HepG2 (cell line): ENCODE measurements at regions not wholly inside any gene's neighbourhood (a gene's known extent, or its start where the extent isn't known, plus 50 kb on each side); places are given as distances from the start of the nearest gene placed in this dataset.
A peak's percentile ranks its signal among the peaks of the same experiment; 100 is the strongest.

Experiments used
- ATAC-seq: fragments of 200-7000 bp; cut with Tn5 transposase; 3 replicates; pipeline ENCODE4 v1.9.1; 2020; ENCODE audit warnings: mild to moderate bottlenecking, moderate library complexity
- BruUV-seq: library from RNA; stranded (reverse); fragments of 400-500 nt; replicated peaks from 2 replicates; lab custom pipeline; 2021; lab: Mats Ljungman, UMichigan
- CTCF ChIA-PET: fragments of 300-600 bp; formaldehyde crosslinking; extraction: SDS; loops from one replicate; lab custom pipeline; 2021; ENCODE audit warnings: low total read pairs, inconsistent platforms, low intra/inter-chr PET ratio; lab: Yijun Ruan, JAX
- POLR2A ChIA-PET: fragments of 350-600 bp; sonication (Branson Sonifier 250); formaldehyde crosslinking; loops from one replicate; lab custom pipeline; 2020; ENCODE audit warnings: antibody characterized with exemption, inconsistent platforms; lab: Yijun Ruan, JAX
- DNase-seq: peaks from one replicate; pipeline ENCODE4 v3.0.0-alpha.2; 2015; ENCODE audit warnings: low spot score
- FAIRE-seq: peaks from 3 replicates; lab custom pipeline; 2011; peaks lifted over from hg19 to GRCh38; lab: Jason Lieb, UNC
- H2AFZ ChIP-seq: one replicate; pipeline ENCODE4 v1.6.1; 2011; ENCODE audit warnings: low read length, inconsistent platforms
- H3K27ac ChIP-seq: fragments of 300-600 bp; 3 replicates; pipeline ENCODE4 v1.8.0; 2011; ENCODE audit warnings: mixed run types, mild to moderate bottlenecking, mixed read lengths, low read length, inconsistent platforms; ENCODE audit not compliant: insufficient read depth; ENCODE audit errors: extremely low read length
- H3K27me3 ChIP-seq, 2 experiments: fragments of 200-600 bp in 1 of 2; 2 replicates in 1 of 2; 3 replicates in 1 of 2; pipeline versions ENCODE4 v1.6.0 to v1.8.0; 2011; ENCODE audit warnings: low read length in 2 of 2, mild to moderate bottlenecking in 2 of 2, moderate library complexity in 2 of 2, inconsistent platforms in 1 of 2; ENCODE audit not compliant: insufficient read depth in 2 of 2, control insufficient read depth in 1 of 2
- H3K36me3 ChIP-seq, 2 experiments: fragments of 200-600 bp in 1 of 2; replicated peaks in 1 of 2; 2 replicates in 1 of 2; 3 replicates in 1 of 2; pipeline versions ENCODE4 v1.5.1 to v1.8.0; 2011; ENCODE audit warnings: low read length in 2 of 2, inconsistent platforms in 1 of 2; ENCODE audit not compliant: insufficient read depth in 2 of 2, control insufficient read depth in 1 of 2
- H3K4me1 ChIP-seq: 2 replicates; pipeline ENCODE4 v1.5.1; 2012; ENCODE audit warnings: low read length, inconsistent platforms; ENCODE audit not compliant: insufficient read depth
- H3K4me2 ChIP-seq: 2 replicates; pipeline ENCODE4 v1.6.0; 2011; ENCODE audit warnings: low read depth, low read length, inconsistent platforms
- H3K4me3 ChIP-seq, 3 experiments: fragments of 200-600 bp in 1 of 3; sonication (generic), shearing (Covaris generic) in 1 of 3; replicated peaks in 1 of 3; 2 replicates each; pipeline ENCODE4 v1.5.1; 2011 to 2016; ENCODE audit warnings: low read length in 3 of 3, inconsistent platforms in 2 of 3, low read depth in 2 of 3, mild to moderate bottlenecking in 2 of 3, control low read depth in 1 of 3, mixed read lengths in 1 of 3; ENCODE audit not compliant: insufficient read depth in 1 of 3
- H3K79me2 ChIP-seq: one replicate; pipeline ENCODE4 v1.6.1; 2011; ENCODE audit warnings: low read length, inconsistent platforms; ENCODE audit not compliant: insufficient read depth
- H3K9ac ChIP-seq: 2 replicates; pipeline ENCODE4 v1.6.0; 2011; ENCODE audit warnings: mild to moderate bottlenecking, low read depth, low read length, inconsistent platforms; ENCODE audit not compliant: insufficient read depth
- H3K9me3 ChIP-seq: 2 replicates; pipeline ENCODE4 v1.5.1; 2012; ENCODE audit warnings: mild to moderate bottlenecking, low read length
- H4K20me1 ChIP-seq: 2 replicates; pipeline ENCODE4 v1.6.0; 2011; ENCODE audit warnings: inconsistent platforms, mild to moderate bottlenecking, low read length, moderate library complexity; ENCODE audit not compliant: insufficient read depth
- ATF7 ChIP-seq, 2 experiments: fragments of 450-650 bp in 1 of 2; sonication (generic) in 1 of 2; formaldehyde crosslinking in 1 of 2; IDR thresholded peaks; 2 replicates each; pipeline versions ENCODE4 v1.4.0 to v1.6.1; 2016 to 2020; ENCODE audit warnings: antibody characterized with exemption in 1 of 2, mild to moderate bottlenecking in 1 of 2, missing genetic modification reagents in 1 of 2
- CREB1 ChIP-seq, 2 experiments: fragments of 450-650 bp in 1 of 2; IDR thresholded peaks; 2 replicates each; pipeline ENCODE4 v1.6.1; 2016 to 2017; ENCODE audit warnings: control low read depth in 1 of 2, mild to moderate bottlenecking in 1 of 2, missing compliant biosample characterization in 1 of 2, missing genetic modification characterization in 1 of 2
- ZNF350 ChIP-seq: sonication (generic); formaldehyde crosslinking; IDR thresholded peaks from 2 replicates; pipeline ENCODE4 v1.4.0; 2020; ENCODE audit warnings: mild to moderate bottlenecking, low read depth, missing genetic modification reagents, borderline replicate concordance
- WGBS: methylation state at CpG from one replicate; pipeline ENCODE4 v1.1.6; 2017; ENCODE audit warnings: low lambda C conversion rate; 5-methylcytosine and 5-hydroxymethylcytosine counted together
- in situ Hi-C: cut with HindIII; loops from 2 replicates; pipeline ENCODE4 v1.10.0; 2017; ENCODE audit warnings: low pct_unique_long_range_greater_than_20kb; ENCODE audit not compliant: extremely low pct_ligation_motif_present
- intact Hi-C: fragments of 100-400 bp; cut with micrococcal nuclease; formaldehyde crosslinking; loops from one replicate; pipeline ENCODE4 v1.10.0; 2022; ENCODE audit not compliant: unreplicated experiment
- TF ChIP-seq, protein P1 (sequence below): IDR thresholded peaks from 2 replicates; pipeline ENCODE4 v1.6.1; 2018; ENCODE audit warnings: missing genetic modification reagents
- TF ChIP-seq, protein P2 (sequence below): IDR thresholded peaks from 2 replicates; pipeline ENCODE4 v1.6.1; 2012; ENCODE audit warnings: low read length, improper control_type of control experiment

DNA sequence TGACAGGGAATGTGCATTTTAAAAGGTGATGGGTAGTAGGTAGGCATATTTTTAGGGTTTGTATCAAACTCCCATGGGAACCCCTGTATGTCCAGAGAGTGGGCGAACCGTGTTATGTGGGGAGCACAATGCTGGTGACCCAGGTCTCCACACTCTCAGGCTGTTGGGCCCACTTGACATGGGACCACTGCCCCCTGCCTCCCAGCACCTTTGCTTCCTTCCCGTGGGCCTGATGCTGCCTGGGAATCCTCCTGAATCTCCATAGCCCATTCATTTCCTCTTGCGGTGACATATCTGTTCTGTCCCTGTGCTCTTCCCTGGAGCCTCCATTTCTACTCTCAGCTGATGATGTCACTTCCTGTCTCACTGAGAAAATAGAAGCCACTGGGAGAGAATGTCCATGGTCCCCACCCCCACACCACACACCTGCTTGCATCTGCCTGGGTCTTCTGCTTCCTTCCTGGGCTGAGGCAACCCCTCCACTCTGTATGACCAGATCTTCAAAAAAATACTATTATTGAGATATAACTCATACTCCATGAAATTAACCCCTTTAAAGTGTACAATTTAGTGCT, 55.8 kb upstream of the THY1 start:
- WGBS, result 51% methylated on average over 4 of the region's 4 CpGs
- no peaks in the 10 kb centered on the region for H3K9me3 ChIP-seq

More for the DNA sequence above, 55.8 kb upstream of the THY1 start:
- ATAC-seq (no peak), DNase-seq (no peak), FAIRE-seq (no peak)
- no TSS peak for BruUV-seq
- no peak overlapping the region for H3K4me2 ChIP-seq
- peaks cover 41% of the 10 kb centered on the region for H3K4me1 ChIP-seq
- H3K27me3 ChIP-seq, result peaks cover 5 to 18% of the 10 kb centered on the region in 2 experiments; a peak in 4 of 5 replicates
- intact Hi-C loops, result no loop called here
- peak; percentile 30; the same call in 1 of the 2 replicates for TF ChIP-seq CREB1 (IDR thresholded peaks at IDR 0.05)
- no peak for TF ChIP-seq CREB1 (CRISPR knock-in tag; IDR thresholded peaks at IDR 0.05)
- TF ChIP-seq ZNF350, result no peak
- TF ChIP-seq, protein P1, sequence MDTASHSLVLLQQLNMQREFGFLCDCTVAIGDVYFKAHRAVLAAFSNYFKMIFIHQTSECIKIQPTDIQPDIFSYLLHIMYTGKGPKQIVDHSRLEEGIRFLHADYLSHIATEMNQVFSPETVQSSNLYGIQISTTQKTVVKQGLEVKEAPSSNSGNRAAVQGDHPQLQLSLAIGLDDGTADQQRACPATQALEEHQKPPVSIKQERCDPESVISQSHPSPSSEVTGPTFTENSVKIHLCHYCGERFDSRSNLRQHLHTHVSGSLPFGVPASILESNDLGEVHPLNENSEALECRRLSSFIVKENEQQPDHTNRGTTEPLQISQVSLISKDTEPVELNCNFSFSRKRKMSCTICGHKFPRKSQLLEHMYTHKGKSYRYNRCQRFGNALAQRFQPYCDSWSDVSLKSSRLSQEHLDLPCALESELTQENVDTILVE, result no peak
- 0 out of 2 replicates have a peak, but pooled peaks have one; percentile 28 for TF ChIP-seq ATF7 (IDR thresholded peaks at IDR 0.05)
- no peak for TF ChIP-seq ATF7 (CRISPR knock-in tag; IDR thresholded peaks at IDR 0.05)
- TF ChIP-seq, protein P2, sequence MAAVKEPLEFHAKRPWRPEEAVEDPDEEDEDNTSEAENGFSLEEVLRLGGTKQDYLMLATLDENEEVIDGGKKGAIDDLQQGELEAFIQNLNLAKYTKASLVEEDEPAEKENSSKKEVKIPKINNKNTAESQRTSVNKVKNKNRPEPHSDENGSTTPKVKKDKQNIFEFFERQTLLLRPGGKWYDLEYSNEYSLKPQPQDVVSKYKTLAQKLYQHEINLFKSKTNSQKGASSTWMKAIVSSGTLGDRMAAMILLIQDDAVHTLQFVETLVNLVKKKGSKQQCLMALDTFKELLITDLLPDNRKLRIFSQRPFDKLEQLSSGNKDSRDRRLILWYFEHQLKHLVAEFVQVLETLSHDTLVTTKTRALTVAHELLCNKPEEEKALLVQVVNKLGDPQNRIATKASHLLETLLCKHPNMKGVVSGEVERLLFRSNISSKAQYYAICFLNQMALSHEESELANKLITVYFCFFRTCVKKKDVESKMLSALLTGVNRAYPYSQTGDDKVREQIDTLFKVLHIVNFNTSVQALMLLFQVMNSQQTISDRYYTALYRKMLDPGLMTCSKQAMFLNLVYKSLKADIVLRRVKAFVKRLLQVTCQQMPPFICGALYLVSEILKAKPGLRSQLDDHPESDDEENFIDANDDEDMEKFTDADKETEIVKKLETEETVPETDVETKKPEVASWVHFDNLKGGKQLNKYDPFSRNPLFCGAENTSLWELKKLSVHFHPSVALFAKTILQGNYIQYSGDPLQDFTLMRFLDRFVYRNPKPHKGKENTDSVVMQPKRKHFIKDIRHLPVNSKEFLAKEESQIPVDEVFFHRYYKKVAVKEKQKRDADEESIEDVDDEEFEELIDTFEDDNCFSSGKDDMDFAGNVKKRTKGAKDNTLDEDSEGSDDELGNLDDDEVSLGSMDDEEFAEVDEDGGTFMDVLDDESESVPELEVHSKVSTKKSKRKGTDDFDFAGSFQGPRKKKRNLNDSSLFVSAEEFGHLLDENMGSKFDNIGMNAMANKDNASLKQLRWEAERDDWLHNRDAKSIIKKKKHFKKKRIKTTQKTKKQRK, result no peak
- no peaks in the 10 kb centered on the region for H3K79me2 ChIP-seq
- in situ Hi-C loops, result loop anchor here (10.0 kb wide), 2 partner anchors 144 to 284 kb away; partner anchors contain the start of gene RNF26
- no peak overlapping the region for H3K9ac ChIP-seq
- H4K20me1 ChIP-seq, result peaks cover 17% of the 10 kb centered on the region; the same call in 1 of the 2 replicates
- H3K36me3 ChIP-seq, result no peaks in the 10 kb centered on the region; a peak in 1 of 5 replicates
- no peak overlapping the region for H3K27ac ChIP-seq
- ChIA-PET CTCF (no interaction called here), POLR2A (no interaction called here)
- H2AFZ ChIP-seq, result no peak overlapping the region
- no peak overlapping the region for H3K4me3 ChIP-seq
